ENCODE measurements at regions not wholly inside any gene's neighbourhood (a gene's known extent, or its start where the extent isn't known, plus 50 kb on each side); places are given as distances from the start of the nearest gene placed in this dataset.

DNA sequence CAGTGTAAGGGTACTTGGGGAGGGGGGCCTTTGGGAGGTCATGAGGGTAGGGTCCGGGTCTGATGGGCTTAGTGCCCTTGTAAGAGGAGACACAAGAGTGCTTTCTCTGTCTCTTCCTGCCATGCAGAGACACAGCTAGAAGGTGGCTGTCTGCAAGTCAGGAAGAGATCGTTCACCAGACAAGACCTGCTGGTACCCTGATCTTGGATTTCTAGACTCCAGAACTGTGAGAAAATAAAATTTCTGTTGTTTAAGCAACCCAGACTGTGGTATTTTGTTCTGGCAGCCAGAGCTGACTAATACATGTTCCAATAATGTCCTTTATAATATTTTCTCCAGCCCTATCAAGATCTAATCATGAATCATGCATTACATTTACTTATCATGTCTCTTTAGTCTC lies 130.0 kb upstream of the VEPH1 start:
- TF ChIP-seq, protein P1, sequence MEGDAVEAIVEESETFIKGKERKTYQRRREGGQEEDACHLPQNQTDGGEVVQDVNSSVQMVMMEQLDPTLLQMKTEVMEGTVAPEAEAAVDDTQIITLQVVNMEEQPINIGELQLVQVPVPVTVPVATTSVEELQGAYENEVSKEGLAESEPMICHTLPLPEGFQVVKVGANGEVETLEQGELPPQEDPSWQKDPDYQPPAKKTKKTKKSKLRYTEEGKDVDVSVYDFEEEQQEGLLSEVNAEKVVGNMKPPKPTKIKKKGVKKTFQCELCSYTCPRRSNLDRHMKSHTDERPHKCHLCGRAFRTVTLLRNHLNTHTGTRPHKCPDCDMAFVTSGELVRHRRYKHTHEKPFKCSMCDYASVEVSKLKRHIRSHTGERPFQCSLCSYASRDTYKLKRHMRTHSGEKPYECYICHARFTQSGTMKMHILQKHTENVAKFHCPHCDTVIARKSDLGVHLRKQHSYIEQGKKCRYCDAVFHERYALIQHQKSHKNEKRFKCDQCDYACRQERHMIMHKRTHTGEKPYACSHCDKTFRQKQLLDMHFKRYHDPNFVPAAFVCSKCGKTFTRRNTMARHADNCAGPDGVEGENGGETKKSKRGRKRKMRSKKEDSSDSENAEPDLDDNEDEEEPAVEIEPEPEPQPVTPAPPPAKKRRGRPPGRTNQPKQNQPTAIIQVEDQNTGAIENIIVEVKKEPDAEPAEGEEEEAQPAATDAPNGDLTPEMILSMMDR (IDR thresholded peaks at IDR 0.05) = no peak
- TF ChIP-seq POLR2A (IDR thresholded peaks at IDR 0.05) = no peak
